C4-2B (cell line): ENCODE measurements at regions not wholly inside any gene's neighbourhood (a gene's known extent, or its start where the extent isn't known, plus 50 kb on each side); places are given as distances from the start of the nearest gene placed in this dataset.

Experiments used
- CTCF ChIP-seq: fragments of 450-650 bp; conservative IDR thresholded peaks from 2 replicates; pipeline ENCODE4 v1.5.1; 2017; ENCODE audit warnings: mild to moderate bottlenecking
- ZFX ChIP-seq: fragments of 450-650 bp; IDR thresholded peaks from 2 replicates; pipeline ENCODE4 v1.6.1; 2017

DNA sequence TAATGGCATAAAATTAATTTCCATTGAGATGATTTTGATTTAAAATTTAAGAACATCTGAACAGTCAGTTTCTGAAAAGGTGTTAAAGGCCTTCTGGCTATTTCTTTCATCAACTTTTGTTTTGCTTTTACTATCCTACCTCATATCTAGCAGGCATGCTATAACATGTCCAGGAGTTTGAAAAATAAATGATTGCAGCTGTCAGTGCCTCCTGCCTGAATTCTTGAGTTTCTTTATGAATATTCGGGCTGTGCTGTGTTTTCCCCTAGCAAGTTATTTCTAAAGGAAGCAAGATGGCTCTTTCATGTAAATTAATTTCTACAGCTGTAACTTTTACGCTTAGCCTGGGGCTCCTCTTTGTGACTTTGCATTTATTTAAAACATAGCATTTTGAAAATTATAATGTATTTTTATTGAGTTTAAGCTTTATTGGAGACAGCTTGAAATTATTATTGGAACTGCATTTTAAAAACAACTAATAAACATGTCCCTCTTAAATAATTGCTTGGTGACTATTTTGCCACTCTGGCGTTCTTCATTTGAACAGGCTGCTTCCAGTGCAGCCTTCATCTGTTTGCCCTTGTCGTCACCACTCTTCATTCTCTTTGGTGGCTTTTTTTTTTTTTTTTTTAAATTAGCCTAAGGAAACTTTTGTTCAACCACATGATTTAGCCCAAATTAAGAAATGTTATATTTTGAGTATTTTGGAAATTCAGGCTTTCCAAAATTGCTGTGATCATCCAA, 1083.4 kb upstream of the LRRN3 start:
- no peak for TF ChIP-seq CTCF
- TF ChIP-seq ZFX: no peak
